GM19395 (cell line): ENCODE measurements at regions not wholly inside any gene's neighbourhood (a gene's known extent, or its start where the extent isn't known, plus 50 kb on each side); places are given as distances from the start of the nearest gene placed in this dataset.

Source experiments
- ATAC-seq: cut with Tn5 transposase; IDR thresholded peaks from one replicate; pipeline ENCODE4 v1.9.1; 2021; ENCODE audit warnings: mild to moderate bottlenecking, moderate library complexity; ENCODE audit not compliant: unreplicated experiment

GRCh38 chr6:98777762-98778161, 56.6 kb upstream of the POU3F2 start:
- ATAC-seq, result peak; percentile 100

GRCh38 chr6:98779618-98780017, 54.8 kb upstream of the POU3F2 start:
- no peak for ATAC-seq

- no peak for ATAC-seq
Observed at GRCh38 chr6:98782772-98783171, 51.6 kb upstream of the POU3F2 start.

GRCh38 chr6:98783578-98783977, 50.8 kb upstream of the POU3F2 start:
- ATAC-seq, result no peak
